ENCODE measurements at regions not wholly inside any gene's neighbourhood (a gene's known extent, or its start where the extent isn't known, plus 50 kb on each side); places are given as distances from the start of the nearest gene placed in this dataset.

- no peak for TF ChIP-seq EZH2phosphoT487 (IDR thresholded peaks at IDR 0.05; ENCODE audit: borderline replicate concordance)
- TF ChIP-seq, protein P1, sequence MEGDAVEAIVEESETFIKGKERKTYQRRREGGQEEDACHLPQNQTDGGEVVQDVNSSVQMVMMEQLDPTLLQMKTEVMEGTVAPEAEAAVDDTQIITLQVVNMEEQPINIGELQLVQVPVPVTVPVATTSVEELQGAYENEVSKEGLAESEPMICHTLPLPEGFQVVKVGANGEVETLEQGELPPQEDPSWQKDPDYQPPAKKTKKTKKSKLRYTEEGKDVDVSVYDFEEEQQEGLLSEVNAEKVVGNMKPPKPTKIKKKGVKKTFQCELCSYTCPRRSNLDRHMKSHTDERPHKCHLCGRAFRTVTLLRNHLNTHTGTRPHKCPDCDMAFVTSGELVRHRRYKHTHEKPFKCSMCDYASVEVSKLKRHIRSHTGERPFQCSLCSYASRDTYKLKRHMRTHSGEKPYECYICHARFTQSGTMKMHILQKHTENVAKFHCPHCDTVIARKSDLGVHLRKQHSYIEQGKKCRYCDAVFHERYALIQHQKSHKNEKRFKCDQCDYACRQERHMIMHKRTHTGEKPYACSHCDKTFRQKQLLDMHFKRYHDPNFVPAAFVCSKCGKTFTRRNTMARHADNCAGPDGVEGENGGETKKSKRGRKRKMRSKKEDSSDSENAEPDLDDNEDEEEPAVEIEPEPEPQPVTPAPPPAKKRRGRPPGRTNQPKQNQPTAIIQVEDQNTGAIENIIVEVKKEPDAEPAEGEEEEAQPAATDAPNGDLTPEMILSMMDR (conservative IDR thresholded peaks at IDR 0.05; ENCODE audit: low read length): no peak
These were observed 218.9 kb downstream of the PCDH7 start for GRCh38 chr4:30939069-30939468.

All from Loucy (cell line).